Endothelial cell of umbilical vein (primary cell): ENCODE measurements at regions not wholly inside any gene's neighbourhood (a gene's known extent, or its start where the extent isn't known, plus 50 kb on each side); places are given as distances from the start of the nearest gene placed in this dataset.

ENCODE experiments used
- BruUV-seq: library from RNA; stranded (reverse); fragments of 400-500 nt; replicated peaks from 2 replicates; lab custom pipeline; 2021; lab: Mats Ljungman, UMichigan
- CTCF ChIA-PET: fragments of 300-600, 350-600 bp; sonication (Branson Sonifier 250); formaldehyde crosslinking; loops from one replicate; lab custom pipeline; 2021; ENCODE audit warnings: antibody characterized with exemption, inconsistent platforms; lab: Charles Lee
- POLR2A ChIA-PET: fragments of 300-600, 350-600 bp; sonication (Branson Sonifier 250); formaldehyde crosslinking; loops from one replicate; lab custom pipeline; 2021; ENCODE audit warnings: antibody characterized with exemption, inconsistent platforms; lab: Charles Lee
- DNase-seq: peaks from one replicate; pipeline ENCODE4 v3.0.0-alpha.2; 2011; ENCODE audit warnings: low read depth, low spot score
- FAIRE-seq: peaks from 2 replicates; lab custom pipeline; 2011; peaks lifted over from hg19 to GRCh38; lab: Jason Lieb, UNC
- H2AFZ ChIP-seq: 2 replicates; pipeline ENCODE4 v1.6.0; 2012; ENCODE audit warnings: low read depth, low read length, control low read depth, inconsistent platforms
- H3K27ac ChIP-seq: 2 replicates; pipeline ENCODE4 v1.5.1; 2011; ENCODE audit warnings: low read depth, mild to moderate bottlenecking, control low read depth, low read length, moderate library complexity; ENCODE audit not compliant: insufficient read depth
- H3K27me3 ChIP-seq, 2 experiments: 2 replicates each; pipeline versions ENCODE4 v1.6.0 to v1.6.1; 2011; ENCODE audit warnings: low read length in 2 of 2, mixed read lengths in 1 of 2; ENCODE audit not compliant: control insufficient read depth in 2 of 2, insufficient read depth in 2 of 2
- H3K36me3 ChIP-seq, 2 experiments: 2 replicates in 1 of 2; 3 replicates in 1 of 2; pipeline ENCODE4 v1.5.1; 2011; ENCODE audit warnings: low read length in 2 of 2, mild to moderate bottlenecking in 1 of 2, moderate library complexity in 1 of 2; ENCODE audit not compliant: control insufficient read depth in 2 of 2, insufficient read depth in 2 of 2; ENCODE audit errors: extremely low read depth in 1 of 2
- H3K4me1 ChIP-seq: 3 replicates; pipeline ENCODE4 v1.5.1; 2011; ENCODE audit warnings: mild to moderate bottlenecking, low read length; ENCODE audit not compliant: control insufficient read depth, insufficient read depth; ENCODE audit errors: extremely low read depth
- H3K4me2 ChIP-seq: 2 replicates; pipeline ENCODE4 v1.6.1; 2011; ENCODE audit warnings: low read length, control low read depth, mixed read lengths; ENCODE audit not compliant: insufficient read depth
- H3K4me3 ChIP-seq, 3 experiments: fragments of 200-600 bp in 1 of 3; sonication (generic), shearing (Covaris generic) in 1 of 3; replicated peaks in 1 of 3; 2 replicates each; pipeline ENCODE4 v1.5.1; 2011 to 2016; ENCODE audit warnings: control low read depth in 3 of 3, low read length in 3 of 3, mild to moderate bottlenecking in 2 of 3, inconsistent platforms in 1 of 3, low read depth in 1 of 3, moderate library complexity in 1 of 3; ENCODE audit not compliant: insufficient read depth in 1 of 3
- H3K79me2 ChIP-seq: 2 replicates; pipeline ENCODE4 v1.6.0; 2012; ENCODE audit warnings: low read length, inconsistent platforms; ENCODE audit not compliant: control insufficient read depth, insufficient read depth
- H3K9ac ChIP-seq: replicated peaks from 2 replicates; pipeline ENCODE3; 2011; ENCODE audit warnings: low read length, control low read depth; ENCODE audit not compliant: insufficient read depth; ENCODE audit errors: extremely low read depth
- H3K9me1 ChIP-seq: replicated peaks from 3 replicates; pipeline ENCODE4 v1.6.0; 2011; ENCODE audit warnings: mild to moderate bottlenecking, low read length; ENCODE audit not compliant: control insufficient read depth, insufficient read depth; ENCODE audit errors: extremely low read depth
- H3K9me3 ChIP-seq: replicated peaks from 2 replicates; pipeline ENCODE4 v1.5.1; 2012; ENCODE audit warnings: low read length, inconsistent platforms; ENCODE audit not compliant: control insufficient read depth, insufficient read depth
- H4K20me1 ChIP-seq: replicated peaks from 2 replicates; pipeline ENCODE3; 2011; ENCODE audit warnings: mild to moderate bottlenecking, low read length; ENCODE audit not compliant: control insufficient read depth, insufficient read depth; ENCODE audit errors: extremely low read depth
- EZH2 ChIP-seq: IDR thresholded peaks from 2 replicates; pipeline ENCODE4 v1.6.1; 2012; ENCODE audit warnings: borderline replicate concordance, low read depth, mild to moderate bottlenecking, moderate library complexity, low read length, inconsistent platforms; ENCODE audit not compliant: severe bottlenecking
- FOS ChIP-seq: IDR thresholded peaks from 2 replicates; pipeline ENCODE4 v1.6.1; 2011; ENCODE audit warnings: mild to moderate bottlenecking, low read length, moderate library complexity, borderline replicate concordance; ENCODE audit not compliant: insufficient read depth
- GATA2 ChIP-seq: IDR thresholded peaks from 2 replicates; pipeline ENCODE4 v1.7.0; 2011; ENCODE audit warnings: low read depth, mild to moderate bottlenecking, moderate library complexity, mixed read lengths, low read length; ENCODE audit not compliant: insufficient read length, insufficient read depth
- JUN ChIP-seq: IDR thresholded peaks from 2 replicates; pipeline ENCODE4 v1.6.1; 2011; ENCODE audit warnings: borderline replicate concordance, low read depth; ENCODE audit not compliant: insufficient read length, insufficient read depth
- MYC ChIP-seq: IDR thresholded peaks from one replicate; pipeline ENCODE4 v1.6.1; 2011; ENCODE audit warnings: mild to moderate bottlenecking, low read depth, low read length
- POLR2A ChIP-seq: IDR thresholded peaks from 2 replicates; pipeline ENCODE4 v1.6.1; 2012; ENCODE audit warnings: low read depth, mild to moderate bottlenecking, control low read depth, low read length
- POLR2AphosphoS5 ChIP-seq: IDR thresholded peaks from 2 replicates; pipeline ENCODE4 v1.6.1; 2012; ENCODE audit warnings: low read depth, mild to moderate bottlenecking, control low read depth, low read length, moderate library complexity; ENCODE audit not compliant: insufficient read depth
- dilution Hi-C: fragments of 300-500 bp; cut with MboI; formaldehyde crosslinking; loops from one replicate; pipeline ENCODE4 v1.15.0; 2019; ENCODE audit warnings: low sequenced_read_pairs; ENCODE audit not compliant: extremely low pct_ligation_motif_present
- intact Hi-C: fragments of 100-400 bp; cut with micrococcal nuclease; formaldehyde crosslinking; loops from one replicate; pipeline ENCODE4 v1.10.0; 2022
- TF ChIP-seq, protein P1 (sequence below), 2 donors: IDR thresholded peaks; 1 replicate in 1 of 2; 2 replicates in 1 of 2; pipeline ENCODE4 v1.5.1; 2011; ENCODE audit warnings: low read length in 2 of 2, mild to moderate bottlenecking in 2 of 2, moderate library complexity in 2 of 2, control low read depth in 1 of 2, inconsistent platforms in 1 of 2, low read depth in 1 of 2; ENCODE audit not compliant: insufficient read depth in 1 of 2; ENCODE audit errors: extremely low read depth in 1 of 2
- TF ChIP-seq, protein P2 (sequence below): IDR thresholded peaks from 2 replicates; pipeline ENCODE4 v1.6.1; 2011; ENCODE audit not compliant: insufficient read depth, insufficient read length

DNA sequence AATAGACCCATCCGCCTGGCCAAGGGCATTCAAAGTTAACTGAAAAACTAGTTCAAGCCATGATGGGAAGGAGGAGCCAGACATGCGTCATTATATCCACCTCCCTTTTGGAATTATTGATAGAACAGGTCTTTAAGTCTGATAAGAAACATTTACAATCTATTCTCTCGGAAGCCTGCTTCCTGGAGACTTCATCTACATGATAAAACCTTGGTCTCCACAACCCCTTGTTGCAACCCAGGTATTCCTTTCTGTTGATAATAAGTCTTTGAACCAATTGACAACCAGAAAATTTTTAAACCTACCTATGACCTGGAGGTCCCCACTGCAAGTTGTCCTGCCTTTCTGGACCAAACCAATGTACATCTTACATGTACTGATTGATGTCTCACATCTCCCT is 451.3 kb downstream of the NAF1 start:
- Histone ChIP-seq H3K4me2 (no peak overlapping the region), H3K4me3 (no peak overlapping the region), H4K20me1 (no peaks in the 10 kb centered on the region), H3K79me2 (no peaks in the 10 kb centered on the region), H3K27me3 (no peaks in the 10 kb centered on the region), H2AFZ (no peak overlapping the region), H3K36me3 (no peaks in the 10 kb centered on the region), H3K27ac (no peak overlapping the region), H3K4me1 (no peaks in the 10 kb centered on the region), H3K9ac (no peak overlapping the region), H3K9me3 (peaks cover 2% of the 10 kb centered on the region), H3K9me1 (no peaks in the 10 kb centered on the region)
- no TSS peak for BruUV-seq
- ChIA-PET POLR2A (no interaction called here), CTCF (no interaction called here)
- FAIRE-seq = no peak
- DNase-seq = no peak
- TF ChIP-seq, protein P1, sequence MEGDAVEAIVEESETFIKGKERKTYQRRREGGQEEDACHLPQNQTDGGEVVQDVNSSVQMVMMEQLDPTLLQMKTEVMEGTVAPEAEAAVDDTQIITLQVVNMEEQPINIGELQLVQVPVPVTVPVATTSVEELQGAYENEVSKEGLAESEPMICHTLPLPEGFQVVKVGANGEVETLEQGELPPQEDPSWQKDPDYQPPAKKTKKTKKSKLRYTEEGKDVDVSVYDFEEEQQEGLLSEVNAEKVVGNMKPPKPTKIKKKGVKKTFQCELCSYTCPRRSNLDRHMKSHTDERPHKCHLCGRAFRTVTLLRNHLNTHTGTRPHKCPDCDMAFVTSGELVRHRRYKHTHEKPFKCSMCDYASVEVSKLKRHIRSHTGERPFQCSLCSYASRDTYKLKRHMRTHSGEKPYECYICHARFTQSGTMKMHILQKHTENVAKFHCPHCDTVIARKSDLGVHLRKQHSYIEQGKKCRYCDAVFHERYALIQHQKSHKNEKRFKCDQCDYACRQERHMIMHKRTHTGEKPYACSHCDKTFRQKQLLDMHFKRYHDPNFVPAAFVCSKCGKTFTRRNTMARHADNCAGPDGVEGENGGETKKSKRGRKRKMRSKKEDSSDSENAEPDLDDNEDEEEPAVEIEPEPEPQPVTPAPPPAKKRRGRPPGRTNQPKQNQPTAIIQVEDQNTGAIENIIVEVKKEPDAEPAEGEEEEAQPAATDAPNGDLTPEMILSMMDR (IDR thresholded peaks at IDR 0.05; ENCODE audit: extremely low read depth in 1 of 2, insufficient read depth in 1 of 2, low read depth in 1 of 2, low read length in 2 of 2) = no peak
- TF ChIP-seq GATA2 (no peak), JUN (no peak), POLR2A (no peak), EZH2 (no peak), POLR2AphosphoS5 (no peak), FOS (no peak), MYC (no peak)
- TF ChIP-seq, protein P2, sequence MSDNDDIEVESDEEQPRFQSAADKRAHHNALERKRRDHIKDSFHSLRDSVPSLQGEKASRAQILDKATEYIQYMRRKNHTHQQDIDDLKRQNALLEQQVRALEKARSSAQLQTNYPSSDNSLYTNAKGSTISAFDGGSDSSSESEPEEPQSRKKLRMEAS = no peak
- dilution Hi-C loops (no loop called here), intact Hi-C loops (no loop called here)
